Suprapubic skin (tissue), 4 donors: ENCODE measurements at regions not wholly inside any gene's neighbourhood (a gene's known extent, or its start where the extent isn't known, plus 50 kb on each side); places are given as distances from the start of the nearest gene placed in this dataset.

Experiments used
- DNase-seq, 2 donors: peaks; one replicate each; pipeline ENCODE4 v3.0.0-alpha.2; 2019; ENCODE audit warnings: low spot score in 2 of 2
- H3K27ac ChIP-seq: fragments of 200-600 bp; sonication (generic); one replicate; pipeline ENCODE4 v1.5.1; 2019
- H3K27me3 ChIP-seq: fragments of 200-600 bp; sonication (generic); one replicate; pipeline ENCODE4 v1.5.1; 2019
- H3K36me3 ChIP-seq: fragments of 200-600 bp; sonication (generic); one replicate; pipeline ENCODE4 v1.5.1; 2019
- H3K4me1 ChIP-seq: fragments of 200-600 bp; sonication (generic); one replicate; pipeline ENCODE4 v1.5.1; 2019
- H3K4me3 ChIP-seq: fragments of 200-600 bp; sonication (generic); one replicate; pipeline ENCODE4 v1.5.1; 2019; ENCODE audit warnings: mild to moderate bottlenecking
- H3K9me3 ChIP-seq: fragments of 200-600 bp; sonication (generic); one replicate; pipeline ENCODE4 v1.5.1; 2019
- EP300 ChIP-seq: sonication (generic); formaldehyde crosslinking; IDR thresholded peaks from one replicate; pipeline ENCODE4 v1.6.1; 2017; ENCODE audit warnings: antibody characterized with exemption
- POLR2A ChIP-seq, 2 donors: fragments of 450-650 bp; IDR thresholded peaks; one replicate each; pipeline ENCODE4 v1.6.1; 2017; ENCODE audit warnings: antibody characterized with exemption in 2 of 2, mild to moderate bottlenecking in 2 of 2, moderate library complexity in 2 of 2
- POLR2AphosphoS5 ChIP-seq, 3 donors: sonication (generic); formaldehyde crosslinking; IDR thresholded peaks; one replicate each; pipeline ENCODE4 v1.6.1; 2017; ENCODE audit warnings: antibody characterized with exemption in 3 of 3
- WGBS: methylation state at CpG from one replicate; pipeline ENCODE4 v1.1.5; 2018; 5-methylcytosine and 5-hydroxymethylcytosine counted together
- TF ChIP-seq, protein P1 (sequence below), 2 donors: fragments of 200-600 bp in 1 of 2; fragments of 450-650 bp in 1 of 2; sonication (generic) in 1 of 2; IDR thresholded peaks; one replicate each; pipeline ENCODE4 v1.5.1; 2016 to 2019; ENCODE audit warnings: antibody characterized with exemption in 2 of 2, mild to moderate bottlenecking in 1 of 2, moderate library complexity in 1 of 2

DNA sequence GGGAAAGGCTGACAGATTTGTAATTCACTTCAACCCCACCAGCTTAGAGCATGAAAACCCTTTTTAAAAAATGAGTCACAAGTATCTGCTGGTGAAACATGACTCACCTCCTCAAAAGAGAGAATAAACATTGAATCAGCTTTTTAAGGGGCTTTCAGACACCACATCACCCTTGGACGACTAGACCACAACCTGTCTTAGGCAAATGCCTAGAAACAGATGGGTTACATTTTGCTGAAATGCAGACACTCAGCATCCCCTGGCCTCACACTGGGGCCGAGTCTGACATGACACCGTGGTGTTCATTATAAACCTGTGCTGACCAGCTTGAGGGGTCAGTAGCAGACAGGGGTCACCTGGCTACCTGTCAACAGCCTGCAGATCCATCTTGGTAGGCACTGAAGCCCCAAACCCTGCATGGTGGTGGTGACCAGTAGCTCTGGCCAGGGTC is 175.3 kb upstream of the CST7 start:
- Histone ChIP-seq H3K36me3 (no peaks in the 10 kb centered on the region), H3K4me1 (no peaks in the 10 kb centered on the region), H3K9me3 (no peaks in the 10 kb centered on the region), H3K4me3 (no peak overlapping the region), H3K27ac (no peak overlapping the region), H3K27me3 (peaks cover 26% of the 10 kb centered on the region)
- no peak for TF ChIP-seq POLR2A (IDR thresholded peaks at IDR 0.05)
- TF ChIP-seq, protein P1, sequence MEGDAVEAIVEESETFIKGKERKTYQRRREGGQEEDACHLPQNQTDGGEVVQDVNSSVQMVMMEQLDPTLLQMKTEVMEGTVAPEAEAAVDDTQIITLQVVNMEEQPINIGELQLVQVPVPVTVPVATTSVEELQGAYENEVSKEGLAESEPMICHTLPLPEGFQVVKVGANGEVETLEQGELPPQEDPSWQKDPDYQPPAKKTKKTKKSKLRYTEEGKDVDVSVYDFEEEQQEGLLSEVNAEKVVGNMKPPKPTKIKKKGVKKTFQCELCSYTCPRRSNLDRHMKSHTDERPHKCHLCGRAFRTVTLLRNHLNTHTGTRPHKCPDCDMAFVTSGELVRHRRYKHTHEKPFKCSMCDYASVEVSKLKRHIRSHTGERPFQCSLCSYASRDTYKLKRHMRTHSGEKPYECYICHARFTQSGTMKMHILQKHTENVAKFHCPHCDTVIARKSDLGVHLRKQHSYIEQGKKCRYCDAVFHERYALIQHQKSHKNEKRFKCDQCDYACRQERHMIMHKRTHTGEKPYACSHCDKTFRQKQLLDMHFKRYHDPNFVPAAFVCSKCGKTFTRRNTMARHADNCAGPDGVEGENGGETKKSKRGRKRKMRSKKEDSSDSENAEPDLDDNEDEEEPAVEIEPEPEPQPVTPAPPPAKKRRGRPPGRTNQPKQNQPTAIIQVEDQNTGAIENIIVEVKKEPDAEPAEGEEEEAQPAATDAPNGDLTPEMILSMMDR (IDR thresholded peaks at IDR 0.05), result no peak
- DNase-seq, result peak; percentile 32 to 60
- 60% methylated on average over 1 of the region's 3 CpGs for WGBS

DNA sequence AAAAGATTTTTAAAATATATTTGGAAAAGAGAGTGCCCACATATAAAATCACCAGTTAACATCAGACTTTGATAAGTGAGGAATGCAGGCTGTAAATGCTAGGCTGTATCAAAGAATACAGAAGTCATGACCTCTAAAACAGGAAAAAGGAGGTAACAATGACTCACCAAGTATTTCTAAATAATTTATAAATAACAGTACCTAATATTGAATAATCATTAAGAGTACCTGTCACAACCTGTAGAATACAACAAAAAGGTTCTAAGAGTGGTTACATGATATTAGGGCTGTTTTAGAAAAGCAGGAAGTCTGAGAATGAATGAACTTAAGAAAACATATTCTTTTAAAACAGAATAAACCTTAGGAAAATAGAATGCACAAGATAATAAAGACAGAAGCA is 173.1 kb upstream of the CST7 start:
- H3K36me3 ChIP-seq, result no peaks in the 10 kb centered on the region
- H3K27me3 ChIP-seq, result peaks cover 31% of the 10 kb centered on the region
- H3K27ac ChIP-seq, result no peak overlapping the region
- no peak for DNase-seq
- no peaks in the 10 kb centered on the region for H3K9me3 ChIP-seq
- no peak overlapping the region for H3K4me3 ChIP-seq
- H3K4me1 ChIP-seq, result no peaks in the 10 kb centered on the region
- no peak for TF ChIP-seq POLR2A (IDR thresholded peaks at IDR 0.05)
- TF ChIP-seq, protein P1 (IDR thresholded peaks at IDR 0.05), result no peak
- no peak for TF ChIP-seq POLR2AphosphoS5 (IDR thresholded peaks at IDR 0.05)
- no peak for TF ChIP-seq EP300

DNA sequence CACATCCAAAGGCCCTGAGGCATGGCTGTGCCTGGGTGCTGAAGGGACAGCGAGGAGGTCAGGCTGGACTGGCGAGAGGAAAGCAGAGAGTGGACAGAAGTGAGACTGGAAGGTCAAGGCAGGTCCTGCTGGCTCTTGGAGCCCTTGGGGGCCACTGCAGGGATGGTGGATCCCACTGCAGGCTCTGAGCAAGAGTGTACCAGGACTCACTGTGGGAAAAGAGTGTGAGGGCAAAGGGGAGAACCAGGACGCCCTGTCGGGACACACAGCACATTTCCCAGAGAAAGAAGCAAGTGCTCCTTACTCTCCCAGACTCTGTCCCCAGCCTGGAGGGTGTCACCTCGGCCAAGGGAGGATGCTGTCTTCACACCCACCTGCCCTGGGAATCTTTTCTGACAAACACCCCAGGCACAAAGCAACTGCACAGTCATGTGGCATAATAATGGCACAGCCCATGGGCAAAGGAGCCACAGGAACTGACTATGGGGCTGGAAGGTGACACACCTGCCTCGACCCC is 172.3 kb upstream of the CST7 start:
- H3K4me3 ChIP-seq, result no peak overlapping the region
- no peak overlapping the region for H3K27ac ChIP-seq
- H3K36me3 ChIP-seq, result no peaks in the 10 kb centered on the region
- DNase-seq, result peak in 1 of 2 donors; percentile 58
- no peaks in the 10 kb centered on the region for H3K9me3 ChIP-seq
- TF ChIP-seq EP300 (no peak), POLR2AphosphoS5 (IDR thresholded peaks at IDR 0.05) (no peak), POLR2A (IDR thresholded peaks at IDR 0.05) (no peak)
- TF ChIP-seq, protein P1 (IDR thresholded peaks at IDR 0.05), result no peak
- 86% methylated on average over 5 of the region's 6 CpGs for WGBS
- H3K4me1 ChIP-seq, result no peaks in the 10 kb centered on the region
- peaks cover 38% of the 10 kb centered on the region for H3K27me3 ChIP-seq

DNA sequence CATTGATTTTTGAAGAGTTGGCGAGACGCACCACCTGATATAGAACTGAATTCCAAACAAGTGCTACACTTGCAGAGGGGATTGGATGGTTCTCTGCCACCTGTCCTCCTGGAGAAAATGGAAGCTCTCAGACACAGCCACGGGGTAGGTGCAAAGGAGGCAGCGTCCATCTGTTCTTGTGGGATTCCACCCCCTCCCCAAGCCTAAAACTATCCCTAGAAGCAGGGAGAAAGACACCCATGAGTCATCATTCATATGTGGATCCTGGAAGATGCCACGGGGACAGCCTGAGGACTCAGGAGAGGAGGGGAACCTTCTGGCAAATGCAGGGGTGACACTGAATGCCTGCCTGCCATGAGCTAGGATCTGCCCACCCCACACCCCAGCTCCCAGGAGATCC is 171.3 kb upstream of the CST7 start:
- TF ChIP-seq EP300 (no peak), POLR2A (IDR thresholded peaks at IDR 0.05) (no peak), POLR2AphosphoS5 (IDR thresholded peaks at IDR 0.05) (no peak)
- TF ChIP-seq, protein P1 (IDR thresholded peaks at IDR 0.05), result no peak
- no peak for DNase-seq

DNA sequence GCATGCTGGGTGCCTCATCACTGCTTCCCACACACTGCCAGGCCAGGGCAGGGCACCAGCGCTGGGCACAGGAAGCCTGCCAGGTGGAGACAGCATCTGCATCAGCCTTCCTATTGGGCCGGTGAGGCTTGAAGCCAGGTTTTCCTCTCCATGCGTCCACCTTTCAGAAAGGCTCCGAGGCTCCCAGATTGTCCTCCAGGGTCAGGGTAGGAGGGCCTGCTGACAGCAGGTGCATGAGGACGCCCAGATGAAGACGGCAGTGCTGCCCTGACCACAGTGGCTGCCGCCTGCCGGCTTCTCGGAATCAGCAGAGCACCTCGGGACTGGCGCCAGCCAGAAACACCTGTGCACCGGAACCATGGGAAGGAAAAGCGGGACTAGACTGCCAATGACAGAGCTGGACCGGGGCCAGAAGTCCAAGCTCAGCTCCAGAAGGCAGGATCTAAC is 170.5 kb upstream of the CST7 start:
- no peaks in the 10 kb centered on the region for H3K9me3 ChIP-seq
- no peak overlapping the region for H3K4me3 ChIP-seq
- H3K36me3 ChIP-seq, result no peaks in the 10 kb centered on the region
- WGBS, result 39% methylated on average over 10 of the region's 14 CpGs
- H3K4me1 ChIP-seq, result no peaks in the 10 kb centered on the region
- TF ChIP-seq POLR2A (IDR thresholded peaks at IDR 0.05) (no peak), POLR2AphosphoS5 (IDR thresholded peaks at IDR 0.05) (no peak), EP300 (no peak)
- TF ChIP-seq, protein P1 (IDR thresholded peaks at IDR 0.05), result no peak
- H3K27ac ChIP-seq, result no peak overlapping the region
- DNase-seq, result peak; percentile 48 to 52
- peaks cover 30% of the 10 kb centered on the region for H3K27me3 ChIP-seq

More for the DNA sequence above, 171.3 kb upstream of the CST7 start:
- Histone ChIP-seq H3K27me3 (peaks cover 35% of the 10 kb centered on the region), H3K9me3 (no peaks in the 10 kb centered on the region), H3K4me1 (no peaks in the 10 kb centered on the region), H3K36me3 (no peaks in the 10 kb centered on the region), H3K27ac (no peak overlapping the region), H3K4me3 (no peak overlapping the region)
- WGBS, result 33% methylated on average over 3 of the region's 5 CpGs
